ENCODE measurements at regions not wholly inside any gene's neighbourhood (a gene's known extent, or its start where the extent isn't known, plus 50 kb on each side); places are given as distances from the start of the nearest gene placed in this dataset.

- no peak overlapping the region for H3K27ac ChIP-seq (replicated peaks)
- TF ChIP-seq CTCF (IDR thresholded peaks at IDR 0.05; ENCODE audit: insufficient read depth, low read length) (no peak), GABPA (IDR thresholded peaks at IDR 0.05; ENCODE audit: low read depth) (no peak), POLR2AphosphoS5 (IDR thresholded peaks at IDR 0.05; ENCODE audit: low read depth) (no peak), REST (IDR thresholded peaks at IDR 0.05; ENCODE audit: insufficient replicate concordance, low read depth) (no peak), SPI1 (IDR thresholded peaks at IDR 0.05; ENCODE audit: borderline replicate concordance, low read depth) (no peak)
- H3K4me3 ChIP-seq (replicated peaks; ENCODE audit: insufficient read depth, low read length), result no peak overlapping the region
- H3K27me3 ChIP-seq (ENCODE audit: insufficient read depth, poor library complexity, severe bottlenecking), result no peaks in the 10 kb centered on the region
- peak in 1 of 2 experiments; percentile 15 for DNase-seq (ENCODE audit: low read depth in 1 of 2, low spot score in 1 of 2)
Measured at GRCh38 chrX:1909419-1910206, 294.8 kb downstream of the ASMT start.

- Histone ChIP-seq H3K27me3 (ENCODE audit: insufficient read depth, poor library complexity, severe bottlenecking) (no peaks in the 10 kb centered on the region), H3K4me3 (replicated peaks; ENCODE audit: insufficient read depth, low read length) (no peak overlapping the region), H3K27ac (replicated peaks) (no peak overlapping the region)
- DNase-seq (ENCODE audit: low read depth in 1 of 2, low spot score in 1 of 2), result no peak
- no peak for TF ChIP-seq SPI1 (IDR thresholded peaks at IDR 0.05; ENCODE audit: borderline replicate concordance, low read depth)
- TF ChIP-seq CTCF (IDR thresholded peaks at IDR 0.05; ENCODE audit: insufficient read depth, low read length), result no peak
- no peak for TF ChIP-seq POLR2AphosphoS5 (IDR thresholded peaks at IDR 0.05; ENCODE audit: low read depth)
- TF ChIP-seq GABPA (IDR thresholded peaks at IDR 0.05; ENCODE audit: low read depth), result no peak
Measured at GRCh38 chrX:1910207-1910470, 295.3 kb downstream of the ASMT start.

GRCh38 chrX:1911401-1912128, 296.7 kb downstream of the ASMT start:
- Histone ChIP-seq H3K4me3 (replicated peaks; ENCODE audit: insufficient read depth, low read length) (no peak overlapping the region), H3K27ac (replicated peaks) (no peak overlapping the region), H3K27me3 (ENCODE audit: insufficient read depth, poor library complexity, severe bottlenecking) (no peaks in the 10 kb centered on the region)
- TF ChIP-seq GABPA (IDR thresholded peaks at IDR 0.05; ENCODE audit: low read depth), result no peak
- no peak for TF ChIP-seq REST (IDR thresholded peaks at IDR 0.05; ENCODE audit: insufficient replicate concordance, low read depth)
- no peak for TF ChIP-seq CTCF (IDR thresholded peaks at IDR 0.05; ENCODE audit: insufficient read depth, low read length)
- no peak for TF ChIP-seq SPI1 (IDR thresholded peaks at IDR 0.05; ENCODE audit: borderline replicate concordance, low read depth)
- no peak for TF ChIP-seq POLR2AphosphoS5 (IDR thresholded peaks at IDR 0.05; ENCODE audit: low read depth)
- no peak for DNase-seq (ENCODE audit: low read depth in 1 of 2, low spot score in 1 of 2)
